H1 (cell line): ENCODE measurements at regions not wholly inside any gene's neighbourhood (a gene's known extent, or its start where the extent isn't known, plus 50 kb on each side); places are given as distances from the start of the nearest gene placed in this dataset.

Experiments
- CTCF ChIA-PET: fragments of 300-600 bp; sonication (Branson Sonifier 250); formaldehyde crosslinking; loops from one replicate; lab custom pipeline; 2021; ENCODE audit not compliant: partially characterized antibody; lab: Charles Lee
- POLR2A ChIA-PET: fragments of 300-600 bp; sonication (Branson Sonifier 250); formaldehyde crosslinking; loops from one replicate; lab custom pipeline; 2021; ENCODE audit warnings: inconsistent platforms; ENCODE audit not compliant: partially characterized antibody; lab: Charles Lee
- DNase-seq, 2 experiments: peaks; one replicate each; pipeline versions ENCODE4 v3.0.0 to v3.0.0-alpha.2; 2010 to 2022; ENCODE audit warnings: low spot score in 2 of 2, low read depth in 1 of 2, mixed read lengths in 1 of 2
- FAIRE-seq: peaks from 2 replicates; lab custom pipeline; 2011; peaks lifted over from hg19 to GRCh38; lab: Jason Lieb, UNC
- H2AFZ ChIP-seq: 2 replicates; pipeline ENCODE4 v1.8.1; 2012; ENCODE audit warnings: low read length, inconsistent platforms
- H2AK5ac ChIP-seq: 2 replicates; pipeline ENCODE4 v1.6.1; 2013; ENCODE audit warnings: low read depth, low read length
- H2BK120ac ChIP-seq: replicated peaks from 2 replicates; pipeline ENCODE3; 2013; ENCODE audit warnings: low read depth, low read length, inconsistent platforms
- H2BK12ac ChIP-seq: 2 replicates; pipeline ENCODE4 v1.6.1; 2013; ENCODE audit warnings: low read depth, low read length
- H2BK15ac ChIP-seq: 2 replicates; pipeline ENCODE4 v1.6.1; 2013; ENCODE audit warnings: low read length
- H2BK20ac ChIP-seq: 2 replicates; pipeline ENCODE4 v1.6.1; 2013; ENCODE audit warnings: low read length
- H2BK5ac ChIP-seq: 2 replicates; pipeline ENCODE4 v1.6.1; 2013; ENCODE audit warnings: low read depth, low read length
- H3K14ac ChIP-seq: 2 replicates; pipeline ENCODE4 v1.6.1; 2013; ENCODE audit warnings: inconsistent platforms; ENCODE audit not compliant: insufficient read length
- H3K18ac ChIP-seq: 2 replicates; pipeline ENCODE4 v1.6.1; 2013; ENCODE audit warnings: low read length; ENCODE audit errors: extremely low read depth
- H3K23ac ChIP-seq: 2 replicates; pipeline ENCODE4 v1.6.1; 2013; ENCODE audit warnings: inconsistent platforms; ENCODE audit not compliant: insufficient read length
- H3K23me2 ChIP-seq: 2 replicates; pipeline ENCODE4 v1.6.1; 2013; ENCODE audit warnings: low read depth, low read length
- H3K27ac ChIP-seq: 2 replicates; pipeline ENCODE4 v1.6.1; 2011; ENCODE audit warnings: low read depth, low read length, inconsistent platforms
- H3K27me3 ChIP-seq, 4 experiments: replicated peaks in 1 of 4; 1 replicate in 1 of 4; 2 replicates in 3 of 4; pipeline versions ENCODE4 v1.6.1 to v1.8.1; 2011 to 2013; ENCODE audit warnings: low read length in 3 of 4, mild to moderate bottlenecking in 3 of 4, inconsistent platforms in 2 of 4, mixed read lengths in 2 of 4, moderate library complexity in 1 of 4; ENCODE audit not compliant: control insufficient read depth in 3 of 4, insufficient read depth in 3 of 4; ENCODE audit errors: extremely low read depth in 1 of 4
- H3K36me3 ChIP-seq, 4 experiments: 2 replicates each; pipeline versions ENCODE4 v1.6.1 to v1.8.1; 2011 to 2013; ENCODE audit warnings: mild to moderate bottlenecking in 4 of 4, low read length in 3 of 4, moderate library complexity in 2 of 4, control low read depth in 1 of 4, inconsistent platforms in 1 of 4; ENCODE audit not compliant: insufficient read depth in 4 of 4, control insufficient read depth in 2 of 4
- H3K4ac ChIP-seq: replicated peaks from 2 replicates; pipeline ENCODE3; 2013; ENCODE audit warnings: low read length, low read depth, mixed read lengths, inconsistent platforms; ENCODE audit not compliant: insufficient read length
- H3K4me1 ChIP-seq, 4 experiments: replicated peaks in 1 of 4; 1 replicate in 1 of 4; 2 replicates in 3 of 4; pipeline versions ENCODE4 v1.6.1 to v1.8.1; 2011 to 2013; ENCODE audit warnings: low read length in 3 of 4, inconsistent platforms in 2 of 4, mixed read lengths in 1 of 4; ENCODE audit not compliant: insufficient read depth in 4 of 4, control insufficient read depth in 3 of 4
- H3K4me2 ChIP-seq, 2 experiments: 2 replicates each; pipeline versions ENCODE4 v1.6.1 to v1.8.1; 2011 to 2013; ENCODE audit warnings: low read depth in 2 of 2, low read length in 2 of 2, control low read depth in 1 of 2, inconsistent platforms in 1 of 2, mild to moderate bottlenecking in 1 of 2; ENCODE audit not compliant: insufficient read depth in 1 of 2
- H3K4me3 ChIP-seq, 4 experiments: fragments of 200-600, 300-600 bp in 1 of 4; sonication (generic), shearing (Covaris generic), sonication (Bioruptor Twin) in 1 of 4; 2 replicates each; pipeline versions ENCODE4 v1.5.1 to v1.8.1; 2011 to 2016; ENCODE audit warnings: low read length in 4 of 4, low read depth in 3 of 4, control low read depth in 2 of 4, inconsistent platforms in 2 of 4, mild to moderate bottlenecking in 2 of 4, mixed read lengths in 1 of 4, moderate library complexity in 1 of 4; ENCODE audit not compliant: insufficient read depth in 2 of 4; ENCODE audit errors: extremely low read depth in 1 of 4
- H3K56ac ChIP-seq: replicated peaks from 2 replicates; pipeline ENCODE3; 2013; ENCODE audit warnings: low read depth, mild to moderate bottlenecking, mixed read lengths, low read length, inconsistent platforms; ENCODE audit not compliant: insufficient read length
- H3K79me1 ChIP-seq: 2 replicates; pipeline ENCODE4 v1.6.1; 2013; ENCODE audit warnings: low read depth, low read length, control low read depth
- H3K79me2 ChIP-seq, 2 experiments: 2 replicates each; pipeline versions ENCODE4 v1.6.1 to v1.8.1; 2012 to 2013; ENCODE audit warnings: low read length in 2 of 2, mild to moderate bottlenecking in 2 of 2, inconsistent platforms in 1 of 2; ENCODE audit not compliant: insufficient read depth in 2 of 2, control insufficient read depth in 1 of 2
- H3K9ac ChIP-seq, 4 experiments: replicated peaks in 1 of 4; 1 replicate in 1 of 4; 2 replicates in 3 of 4; pipeline versions ENCODE4 v1.6.1 to v1.8.1; 2011 to 2013; ENCODE audit warnings: low read depth in 3 of 4, low read length in 3 of 4, control low read depth in 2 of 4, mild to moderate bottlenecking in 2 of 4, moderate library complexity in 2 of 4, inconsistent platforms in 1 of 4; ENCODE audit errors: extremely low read depth in 1 of 4
- H3K9me3 ChIP-seq, 2 experiments: 2 replicates each; pipeline versions ENCODE4 v1.6.1 to v1.8.1; 2012 to 2013; ENCODE audit warnings: mild to moderate bottlenecking in 2 of 2, moderate library complexity in 2 of 2, control low read depth in 1 of 2, inconsistent platforms in 1 of 2, low read depth in 1 of 2, low read length in 1 of 2, mixed read lengths in 1 of 2; ENCODE audit not compliant: insufficient read depth in 2 of 2
- H4K20me1 ChIP-seq, 2 experiments: replicated peaks in 1 of 2; 2 replicates each; pipeline versions ENCODE3 to v1.8.1; 2011 to 2013; ENCODE audit warnings: inconsistent platforms in 2 of 2, low read length in 2 of 2, mild to moderate bottlenecking in 1 of 2; ENCODE audit not compliant: insufficient read depth in 2 of 2, control insufficient read depth in 1 of 2
- H4K5ac ChIP-seq: 2 replicates; pipeline ENCODE4 v1.6.1; 2013; ENCODE audit warnings: low read length, low read depth, mixed read lengths, inconsistent platforms; ENCODE audit not compliant: insufficient read length
- H4K8ac ChIP-seq: 2 replicates; pipeline ENCODE4 v1.8.0; 2013; ENCODE audit warnings: mild to moderate bottlenecking, moderate library complexity, low read length, inconsistent platforms; ENCODE audit not compliant: insufficient read depth; ENCODE audit errors: extremely low read depth
- H4K91ac ChIP-seq: replicated peaks from 2 replicates; pipeline ENCODE3; 2013; ENCODE audit warnings: low read length, mixed read lengths, inconsistent platforms; ENCODE audit not compliant: insufficient read length
- BRCA1 ChIP-seq: IDR thresholded peaks from 2 replicates; pipeline ENCODE4 v1.6.1; 2012; ENCODE audit warnings: low read depth, low read length, improper control_type of control experiment
- CBX5 ChIP-seq: fragments of 300-800, 300-1000 bp; sonication (generic); IDR thresholded peaks from 2 replicates; pipeline ENCODE4 v1.7.1; 2016; ENCODE audit warnings: antibody characterized with exemption, low read length, low read depth
- GABPA ChIP-seq: IDR thresholded peaks from 2 replicates; pipeline ENCODE4 v1.6.1; 2011; ENCODE audit warnings: mild to moderate bottlenecking, low read length, moderate library complexity, borderline replicate concordance; ENCODE audit not compliant: insufficient read depth
- GTF2F1 ChIP-seq: IDR thresholded peaks from 2 replicates; pipeline ENCODE4 v1.6.1; 2012; ENCODE audit warnings: low read depth, low read length, improper control_type of control experiment, borderline replicate concordance
- NRF1 ChIP-seq: IDR thresholded peaks from 2 replicates; pipeline ENCODE4 v1.6.1; 2011; ENCODE audit warnings: mild to moderate bottlenecking, low read depth, low read length, improper control_type of control experiment
- RXRA ChIP-seq: IDR thresholded peaks from 2 replicates; pipeline ENCODE4 v1.6.1; 2011; ENCODE audit warnings: low read depth, mild to moderate bottlenecking, low read length, moderate library complexity; ENCODE audit not compliant: insufficient read depth
- SP2 ChIP-seq: IDR thresholded peaks from 2 replicates; pipeline ENCODE4 v1.6.1; 2012; ENCODE audit warnings: mild to moderate bottlenecking, low read length, inconsistent platforms
- TAF7 ChIP-seq: optimal IDR thresholded peaks from 2 replicates; pipeline ENCODE3; 2011; ENCODE audit warnings: low read depth, mild to moderate bottlenecking, inconsistent platforms, low read length, moderate library complexity, borderline replicate concordance
- YY1 ChIP-seq: IDR thresholded peaks from 2 replicates; pipeline ENCODE4 v1.6.1; 2011; ENCODE audit warnings: low read depth, mild to moderate bottlenecking, low read length
- WGBS, 2 experiments: shearing (Covaris generic) in 1 of 2; methylation state at CpG; one replicate each; pipeline versions ENCODE4 v1.1.6 to v1.1.7; 2013 to 2015; ENCODE audit warnings: low lambda C conversion rate in 2 of 2, mixed read lengths in 2 of 2, inconsistent platforms in 1 of 2, low coverage in 1 of 2, missing lambda C conversion rate in 1 of 2; ENCODE audit not compliant: insufficient replicate concordance in 2 of 2, insufficient coverage in 1 of 2, insufficient read length in 1 of 2; ENCODE audit errors: extremely low coverage in 1 of 2, missing lambda C conversion rate in 1 of 2; 5-methylcytosine and 5-hydroxymethylcytosine counted together
- TF ChIP-seq, protein P1 (sequence below): IDR thresholded peaks from 2 replicates; pipeline ENCODE4 v1.6.1; 2011; ENCODE audit warnings: low read depth, mild to moderate bottlenecking, low read length; ENCODE audit not compliant: insufficient read depth

DNA sequence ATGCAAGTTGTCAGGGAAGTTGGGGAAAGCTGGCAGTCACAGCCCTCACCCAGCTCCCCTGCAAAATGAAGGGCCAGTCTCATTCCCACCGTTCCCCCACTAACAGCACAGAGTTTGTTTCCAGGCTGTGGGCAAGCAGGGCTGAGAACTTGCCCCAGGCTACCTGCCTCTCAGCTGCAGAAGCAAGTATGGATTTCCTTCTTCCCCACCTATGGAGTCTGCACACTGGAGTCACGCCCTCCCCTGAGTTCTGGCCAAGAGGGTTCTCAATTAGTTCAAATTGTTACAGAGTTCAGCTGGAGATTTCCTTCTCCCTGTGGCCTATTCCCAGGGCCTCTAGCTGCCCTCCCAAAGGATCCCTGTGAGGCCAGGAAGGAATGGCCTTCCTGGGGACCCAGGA lies 90.1 kb upstream of the ATP11B start:
- H4K91ac ChIP-seq: no peak overlapping the region
- H2BK5ac ChIP-seq: no peak overlapping the region
- no peak overlapping the region for H2BK15ac ChIP-seq
- no peak overlapping the region for H2BK20ac ChIP-seq
- no peak overlapping the region for H2AK5ac ChIP-seq
- H3K23me2 ChIP-seq: no peaks in the 10 kb centered on the region
- peaks cover 0 to 2% (median 0%) of the 10 kb centered on the region in 4 experiments; a peak in 1 of 7 replicates for H3K4me1 ChIP-seq
- FAIRE-seq (no peak), DNase-seq (no peak)
- no peak overlapping the region for H2BK120ac ChIP-seq
- no peaks in the 10 kb centered on the region for H3K27me3 ChIP-seq
- H2BK12ac ChIP-seq: no peak overlapping the region
- no peak overlapping the region for H4K5ac ChIP-seq
- no peak overlapping the region for H3K23ac ChIP-seq
- H3K79me1 ChIP-seq: no peaks in the 10 kb centered on the region
- H3K14ac ChIP-seq: no peak overlapping the region
- 90% methylated on average over 2 of the region's 2 CpGs; no CpG with 5 or more reads in 1 of the 2 experiments for WGBS, 2 experiments
- H3K36me3 ChIP-seq: no peaks in the 10 kb centered on the region
- H3K79me2 ChIP-seq: no peaks in the 10 kb centered on the region
- CTCF ChIA-PET: interaction anchor here (0.6 to 1.7 kb wide), 5 partner anchors 11 to 444 kb away, joined by 3 to 10 read pairs (median 4); no protein-coding TSS in a partner anchor
- H3K27ac ChIP-seq: no peak overlapping the region
- TF ChIP-seq NRF1 (no peak), TAF7 (no peak), RXRA (no peak), YY1 (no peak), BRCA1 (no peak), SP2 (no peak), GABPA (no peak), GTF2F1 (no peak), CBX5 (no peak)
- TF ChIP-seq, protein P1, sequence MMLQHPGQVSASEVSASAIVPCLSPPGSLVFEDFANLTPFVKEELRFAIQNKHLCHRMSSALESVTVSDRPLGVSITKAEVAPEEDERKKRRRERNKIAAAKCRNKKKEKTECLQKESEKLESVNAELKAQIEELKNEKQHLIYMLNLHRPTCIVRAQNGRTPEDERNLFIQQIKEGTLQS: no peak
- H3K9me3 ChIP-seq: no peaks in the 10 kb centered on the region
- H3K4me2 ChIP-seq: no peak overlapping the region
- H3K56ac ChIP-seq: no peak overlapping the region
- peak overlapping the region; percentile 51; the same call in 1 of the 2 replicates for H2AFZ ChIP-seq
- no peak overlapping the region for H4K8ac ChIP-seq
- no peak overlapping the region for H3K18ac ChIP-seq
- no peak overlapping the region for H3K4me3 ChIP-seq
- POLR2A ChIA-PET: interaction anchor here (1.3 kb wide), 1 partner anchor 17 kb away, joined by 4 read pairs; no protein-coding TSS in a partner anchor
- H3K4ac ChIP-seq: no peak overlapping the region
- no peaks in the 10 kb centered on the region for H4K20me1 ChIP-seq
- H3K9ac ChIP-seq: no peak overlapping the region
